ENCODE measurements at regions not wholly inside any gene's neighbourhood (a gene's known extent, or its start where the extent isn't known, plus 50 kb on each side); places are given as distances from the start of the nearest gene placed in this dataset.

DNA sequence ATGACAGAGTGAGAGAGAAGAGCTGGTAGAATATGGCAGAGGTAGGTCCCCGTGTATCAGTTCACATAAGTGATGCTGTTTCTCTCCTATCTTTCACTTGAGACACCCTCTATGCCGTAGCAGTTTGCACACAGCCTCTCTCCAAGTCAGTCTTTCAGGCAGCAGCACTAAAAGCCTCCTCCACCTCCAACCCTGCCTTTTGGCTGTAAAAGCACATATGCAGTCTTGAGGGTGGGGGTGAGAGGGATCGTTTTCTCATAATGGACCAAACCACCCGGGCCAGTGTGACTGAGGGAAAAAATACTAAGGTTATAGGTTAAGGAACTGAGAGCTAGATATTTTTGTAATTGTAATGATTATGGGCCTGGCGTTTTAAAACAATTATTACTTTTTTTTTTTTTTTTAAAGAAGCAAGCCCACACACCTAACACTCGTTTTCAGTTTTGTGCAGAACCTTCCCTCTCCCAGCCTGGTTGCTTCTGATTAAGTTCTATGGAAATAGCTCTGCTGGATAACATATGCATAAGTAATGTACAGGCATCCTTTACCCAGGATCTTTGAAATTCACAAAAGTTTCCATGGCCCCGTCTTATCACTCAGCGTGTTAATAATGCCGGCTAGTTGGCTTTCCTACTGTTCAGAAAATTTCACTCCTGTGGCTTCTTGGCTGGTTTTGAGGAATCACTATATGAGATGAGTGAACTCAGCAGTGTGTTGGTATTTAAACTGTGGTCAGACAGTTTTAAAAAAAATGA lies 112.2 kb upstream of the MEIS1 start:
- Histone ChIP-seq H3K79me2 (no peaks in the 10 kb centered on the region), H3K27me3 (ENCODE audit: control insufficient read depth, insufficient read depth, low read length) (no peaks in the 10 kb centered on the region), H3K36me3 (ENCODE audit: control insufficient read depth, insufficient read depth, low read length) (no peaks in the 10 kb centered on the region), H3K9ac (no peak overlapping the region), H3K4me2 (ENCODE audit: low read length) (no peak overlapping the region), H3K4me3 (ENCODE audit: low read depth, low read length) (no peak overlapping the region), H2AFZ (no peak overlapping the region), H3K4me1 (no peaks in the 10 kb centered on the region), H3K27ac (no peak overlapping the region), H3K9me3 (ENCODE audit: control insufficient read depth, low read length) (no peaks in the 10 kb centered on the region)
- TF ChIP-seq, protein P1, sequence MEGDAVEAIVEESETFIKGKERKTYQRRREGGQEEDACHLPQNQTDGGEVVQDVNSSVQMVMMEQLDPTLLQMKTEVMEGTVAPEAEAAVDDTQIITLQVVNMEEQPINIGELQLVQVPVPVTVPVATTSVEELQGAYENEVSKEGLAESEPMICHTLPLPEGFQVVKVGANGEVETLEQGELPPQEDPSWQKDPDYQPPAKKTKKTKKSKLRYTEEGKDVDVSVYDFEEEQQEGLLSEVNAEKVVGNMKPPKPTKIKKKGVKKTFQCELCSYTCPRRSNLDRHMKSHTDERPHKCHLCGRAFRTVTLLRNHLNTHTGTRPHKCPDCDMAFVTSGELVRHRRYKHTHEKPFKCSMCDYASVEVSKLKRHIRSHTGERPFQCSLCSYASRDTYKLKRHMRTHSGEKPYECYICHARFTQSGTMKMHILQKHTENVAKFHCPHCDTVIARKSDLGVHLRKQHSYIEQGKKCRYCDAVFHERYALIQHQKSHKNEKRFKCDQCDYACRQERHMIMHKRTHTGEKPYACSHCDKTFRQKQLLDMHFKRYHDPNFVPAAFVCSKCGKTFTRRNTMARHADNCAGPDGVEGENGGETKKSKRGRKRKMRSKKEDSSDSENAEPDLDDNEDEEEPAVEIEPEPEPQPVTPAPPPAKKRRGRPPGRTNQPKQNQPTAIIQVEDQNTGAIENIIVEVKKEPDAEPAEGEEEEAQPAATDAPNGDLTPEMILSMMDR (IDR thresholded peaks at IDR 0.05), result no peak

DNA sequence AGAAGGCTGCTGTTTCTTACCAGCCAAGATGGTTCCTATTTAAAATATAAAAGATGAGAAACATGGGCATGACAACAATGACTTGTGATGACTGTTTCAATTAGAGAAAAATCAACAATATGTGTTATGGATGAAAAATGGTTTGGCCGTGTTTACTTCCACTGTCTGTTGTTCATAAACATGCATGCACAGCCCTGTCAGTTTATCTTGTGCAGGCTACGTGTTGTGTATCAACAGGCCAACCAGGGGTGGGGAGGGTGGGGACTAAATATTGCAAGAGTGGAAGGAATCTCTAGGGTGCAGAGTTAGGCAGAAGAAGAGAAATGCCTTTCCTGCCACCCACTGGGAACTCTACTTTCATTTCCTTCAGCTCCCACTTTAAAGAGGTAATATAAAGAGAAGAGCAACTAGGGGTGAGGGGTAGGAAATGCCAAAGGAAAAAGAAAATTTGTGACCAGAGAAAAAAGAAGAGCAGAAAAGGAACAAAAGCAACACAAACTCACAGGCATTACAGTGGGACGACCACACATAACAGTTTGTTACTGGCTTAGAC lies 116.8 kb upstream of the MEIS1 start:
- Histone ChIP-seq H3K27ac (no peak overlapping the region), H3K79me2 (no peaks in the 10 kb centered on the region), H3K36me3 (ENCODE audit: control insufficient read depth, insufficient read depth, low read length) (no peaks in the 10 kb centered on the region), H3K9me3 (ENCODE audit: control insufficient read depth, low read length) (no peaks in the 10 kb centered on the region), H3K27me3 (ENCODE audit: control insufficient read depth, insufficient read depth, low read length) (no peaks in the 10 kb centered on the region), H3K9ac (no peak overlapping the region), H3K4me3 (ENCODE audit: low read depth, low read length) (no peak overlapping the region), H3K4me1 (no peaks in the 10 kb centered on the region), H3K4me2 (ENCODE audit: low read length) (no peak overlapping the region), H2AFZ (no peak overlapping the region)
- TF ChIP-seq, protein P1 (IDR thresholded peaks at IDR 0.05), result no peak

DNA sequence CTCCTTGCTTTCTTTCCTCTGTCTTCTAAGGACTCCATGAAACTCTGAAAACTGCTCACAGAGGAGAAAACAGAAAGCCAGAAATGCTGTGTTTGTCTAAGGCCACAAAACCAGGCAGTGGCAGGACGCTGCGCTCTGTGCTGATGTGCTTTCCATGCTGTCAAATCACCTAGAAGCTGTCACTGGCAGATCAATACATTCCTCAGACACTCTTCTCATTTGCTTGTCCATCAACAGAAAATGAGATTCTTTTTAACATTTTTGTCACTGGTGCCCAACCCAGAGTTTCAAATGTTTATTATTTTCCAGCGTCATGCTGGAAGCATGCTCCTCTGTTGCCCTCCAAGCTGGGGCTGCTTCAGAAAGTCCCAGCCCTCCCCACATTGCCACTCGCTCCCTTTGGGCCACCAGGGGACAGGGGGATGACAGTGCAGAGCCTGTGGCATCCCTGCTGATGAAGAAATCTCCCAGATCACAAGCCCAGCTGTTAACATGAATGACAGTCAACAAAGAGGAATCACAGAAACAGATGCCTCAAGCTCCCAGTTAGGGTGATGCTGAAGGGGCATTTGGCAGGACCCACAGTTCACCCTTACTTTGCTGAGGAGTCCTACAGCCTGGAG lies 117.5 kb upstream of the MEIS1 start:
- Histone ChIP-seq H3K4me1 (no peaks in the 10 kb centered on the region), H2AFZ (no peak overlapping the region), H3K36me3 (ENCODE audit: control insufficient read depth, insufficient read depth, low read length) (no peaks in the 10 kb centered on the region), H3K9ac (no peak overlapping the region), H3K27me3 (ENCODE audit: control insufficient read depth, insufficient read depth, low read length) (no peaks in the 10 kb centered on the region), H3K27ac (no peak overlapping the region), H3K4me2 (ENCODE audit: low read length) (no peak overlapping the region), H3K9me3 (ENCODE audit: control insufficient read depth, low read length) (no peaks in the 10 kb centered on the region), H3K79me2 (no peaks in the 10 kb centered on the region), H3K4me3 (ENCODE audit: low read depth, low read length) (no peak overlapping the region)
- TF ChIP-seq, protein P1 (IDR thresholded peaks at IDR 0.05), result no peak

DNA sequence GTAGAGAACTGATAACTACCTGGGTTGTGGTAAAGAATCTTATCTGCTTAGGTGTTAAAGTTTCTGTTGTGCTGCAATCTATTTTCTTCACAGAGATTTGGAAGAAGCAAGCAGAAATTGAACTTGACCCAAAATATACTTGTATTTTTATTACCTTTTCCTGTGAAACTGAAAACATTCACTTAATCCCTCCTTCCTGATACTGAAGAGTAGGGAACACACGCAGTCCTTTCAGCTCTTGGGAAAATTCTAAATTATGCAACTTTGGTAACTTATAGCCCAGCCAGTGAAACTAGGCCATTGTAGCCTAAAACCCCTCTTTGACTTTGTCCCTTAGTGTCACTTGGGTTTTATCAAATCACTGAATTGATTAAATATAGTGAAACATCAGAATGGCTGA lies 128.4 kb upstream of the MEIS1 start:
- Histone ChIP-seq H3K9me3 (ENCODE audit: control insufficient read depth, low read length) (no peaks in the 10 kb centered on the region), H3K27ac (no peak overlapping the region), H3K9ac (no peak overlapping the region), H3K27me3 (ENCODE audit: control insufficient read depth, insufficient read depth, low read length) (no peaks in the 10 kb centered on the region), H3K79me2 (no peaks in the 10 kb centered on the region), H3K4me3 (ENCODE audit: low read depth, low read length) (no peak overlapping the region), H3K4me1 (no peaks in the 10 kb centered on the region), H3K4me2 (ENCODE audit: low read length) (no peak overlapping the region), H3K36me3 (ENCODE audit: control insufficient read depth, insufficient read depth, low read length) (no peaks in the 10 kb centered on the region), H2AFZ (no peak overlapping the region)
- TF ChIP-seq, protein P1 (IDR thresholded peaks at IDR 0.05), result no peak
